ENCODE measurements at regions not wholly inside any gene's neighbourhood (a gene's known extent, or its start where the extent isn't known, plus 50 kb on each side); places are given as distances from the start of the nearest gene placed in this dataset.

DNA sequence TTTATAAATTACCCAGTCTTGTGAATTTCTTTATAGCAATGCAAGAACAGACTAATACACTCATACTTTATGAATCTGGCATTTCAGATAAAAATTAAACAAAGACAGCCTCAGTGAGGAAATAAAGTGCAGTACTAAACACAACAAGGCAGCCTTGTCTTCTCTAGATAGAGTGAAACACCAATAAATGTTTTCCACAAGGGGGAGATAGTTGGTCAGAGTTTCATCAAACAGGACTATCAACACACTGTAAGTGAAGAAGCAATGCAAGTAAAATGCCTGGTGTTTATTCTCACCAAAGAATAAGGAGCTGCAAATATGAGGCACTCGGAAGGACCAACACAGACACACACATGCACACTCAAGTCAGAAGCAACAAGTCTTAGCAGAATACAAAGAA lies 62.8 kb downstream of the FAM9B start:
- Histone ChIP-seq H3K9ac (ENCODE audit: low read length) (no peak overlapping the region), H3K9me3 (ENCODE audit: control insufficient read depth, low read length) (no peaks in the 10 kb centered on the region), H3K4me1 (ENCODE audit: control insufficient read depth, insufficient read depth, low read length) (no peaks in the 10 kb centered on the region), H3K27me3 (replicated peaks; ENCODE audit: control insufficient read depth, insufficient read depth, low read length) (no peaks in the 10 kb centered on the region), H3K4me3 (ENCODE audit: low read length) (no peak overlapping the region), H3K36me3 (ENCODE audit: control insufficient read depth, insufficient read depth, low read length, severe bottlenecking) (no peaks in the 10 kb centered on the region)
- DNase-seq (ENCODE audit: low read depth): peak; percentile 61

DNA sequence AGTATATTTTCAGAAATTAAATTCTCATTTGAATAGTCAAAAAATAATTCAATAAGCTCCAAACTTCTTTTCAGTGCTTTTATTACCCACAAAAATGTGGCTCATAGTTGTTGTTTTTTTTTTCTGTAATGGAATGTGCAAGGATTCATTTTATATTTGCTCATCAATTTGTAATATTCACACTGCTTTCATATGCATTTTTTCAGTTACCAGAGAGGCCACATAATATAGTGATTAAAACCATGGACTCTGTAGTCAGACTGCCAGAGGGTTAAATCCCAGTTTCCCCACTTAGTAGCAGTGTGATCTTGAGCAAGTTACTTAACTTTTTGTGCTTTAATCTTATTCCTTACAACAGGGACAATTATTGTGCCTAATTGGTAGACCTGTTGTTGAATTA lies 64.5 kb downstream of the FAM9B start:
- Histone ChIP-seq H3K9me3 (ENCODE audit: control insufficient read depth, low read length) (peaks cover 4% of the 10 kb centered on the region), H3K27me3 (replicated peaks; ENCODE audit: control insufficient read depth, insufficient read depth, low read length) (no peaks in the 10 kb centered on the region), H3K4me3 (ENCODE audit: low read length) (no peak overlapping the region), H3K9ac (ENCODE audit: low read length) (no peak overlapping the region), H3K36me3 (ENCODE audit: control insufficient read depth, insufficient read depth, low read length, severe bottlenecking) (no peaks in the 10 kb centered on the region), H3K4me1 (ENCODE audit: control insufficient read depth, insufficient read depth, low read length) (no peaks in the 10 kb centered on the region)
- DNase-seq (ENCODE audit: low read depth): peak; percentile 14

DNA sequence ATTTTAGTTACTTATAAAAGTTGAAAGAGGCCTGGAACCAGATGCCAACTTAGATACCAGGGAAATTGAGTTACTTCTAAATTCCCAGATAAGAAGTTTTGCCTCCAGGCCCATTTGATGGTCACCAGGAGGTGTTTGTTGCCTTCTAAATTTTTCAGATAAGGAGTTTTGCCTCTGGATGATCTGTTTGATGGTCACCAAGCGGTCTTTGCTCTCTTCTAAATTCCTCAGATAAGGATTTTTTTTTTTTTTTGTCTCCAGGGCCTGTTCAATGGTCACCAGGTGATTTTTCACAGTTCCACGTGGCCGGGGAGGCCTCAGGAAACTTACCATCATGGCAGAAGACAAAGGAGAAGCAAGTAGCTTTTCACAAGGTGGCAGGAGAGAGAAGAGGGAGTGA lies 66.5 kb downstream of the FAM9B start:
- no peaks in the 10 kb centered on the region for H3K36me3 ChIP-seq (ENCODE audit: control insufficient read depth, insufficient read depth, low read length, severe bottlenecking)
- H3K27me3 ChIP-seq (replicated peaks; ENCODE audit: control insufficient read depth, insufficient read depth, low read length): no peaks in the 10 kb centered on the region
- H3K9me3 ChIP-seq (ENCODE audit: control insufficient read depth, low read length): peaks cover 4% of the 10 kb centered on the region
- H3K9ac ChIP-seq (ENCODE audit: low read length): no peak overlapping the region
- H3K4me3 ChIP-seq (ENCODE audit: low read length): no peak overlapping the region
- DNase-seq (ENCODE audit: low read depth): no peak
- no peaks in the 10 kb centered on the region for H3K4me1 ChIP-seq (ENCODE audit: control insufficient read depth, insufficient read depth, low read length)

DNA sequence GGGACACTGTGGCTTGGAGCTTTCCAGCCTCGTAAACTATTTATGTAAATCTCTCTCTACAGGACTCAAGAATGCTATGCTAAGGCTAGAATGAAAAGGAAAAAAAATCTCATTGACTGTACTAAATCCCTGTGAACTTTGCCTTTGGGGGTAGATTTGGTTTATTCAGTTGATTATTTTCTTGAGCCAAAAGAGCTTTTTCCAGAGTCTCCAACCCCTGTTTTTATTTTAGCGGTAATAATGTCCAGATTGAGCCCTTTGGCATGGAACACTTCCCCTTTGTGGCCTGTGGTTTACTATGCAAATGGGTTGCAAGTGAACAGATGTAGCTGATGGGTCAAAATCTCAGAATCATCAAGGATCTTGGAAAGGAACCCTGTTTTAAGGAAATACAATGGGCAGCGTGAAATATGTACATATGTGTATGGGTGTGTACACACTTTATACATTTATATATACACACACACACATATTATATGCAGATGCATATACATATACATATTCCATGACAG lies 72.9 kb downstream of the FAM9B start:
- H3K9ac ChIP-seq (ENCODE audit: low read length): no peak overlapping the region
- peak; percentile 24 for DNase-seq (ENCODE audit: low read depth)

DNA sequence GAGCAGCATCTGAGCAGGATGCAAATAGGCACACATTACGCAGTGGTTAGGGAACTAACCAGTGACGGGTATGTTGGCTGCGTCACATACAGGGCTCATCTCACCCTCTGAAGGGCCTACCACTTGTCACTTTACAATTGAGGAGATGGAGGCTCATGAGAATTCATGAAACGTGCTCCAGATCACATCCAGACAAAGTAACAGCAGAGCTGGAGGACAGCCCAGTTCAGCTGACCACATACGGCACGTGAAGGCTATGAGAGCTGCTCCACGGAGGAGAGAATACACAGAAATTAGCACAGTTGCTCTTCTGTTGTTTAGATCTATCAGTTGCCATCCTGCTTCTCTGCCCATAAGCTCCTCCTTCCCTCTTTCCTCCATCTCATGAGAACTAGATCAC lies 78.4 kb downstream of the FAM9B start:
- no peak overlapping the region for H3K4me3 ChIP-seq (ENCODE audit: low read length)
- no peaks in the 10 kb centered on the region for H3K4me1 ChIP-seq (ENCODE audit: control insufficient read depth, insufficient read depth, low read length)
- H3K9ac ChIP-seq (ENCODE audit: low read length): no peak overlapping the region
- H3K27me3 ChIP-seq (replicated peaks; ENCODE audit: control insufficient read depth, insufficient read depth, low read length): peaks cover 26% of the 10 kb centered on the region
- no peaks in the 10 kb centered on the region for H3K36me3 ChIP-seq (ENCODE audit: control insufficient read depth, insufficient read depth, low read length, severe bottlenecking)
- no peak for DNase-seq (ENCODE audit: low read depth)
- no peaks in the 10 kb centered on the region for H3K9me3 ChIP-seq (ENCODE audit: control insufficient read depth, low read length)

More for the DNA sequence above, 72.9 kb downstream of the FAM9B start:
- Histone ChIP-seq H3K4me1 (ENCODE audit: control insufficient read depth, insufficient read depth, low read length) (no peaks in the 10 kb centered on the region), H3K27me3 (replicated peaks; ENCODE audit: control insufficient read depth, insufficient read depth, low read length) (peaks cover 7% of the 10 kb centered on the region), H3K4me3 (ENCODE audit: low read length) (no peak overlapping the region), H3K36me3 (ENCODE audit: control insufficient read depth, insufficient read depth, low read length, severe bottlenecking) (no peaks in the 10 kb centered on the region), H3K9me3 (ENCODE audit: control insufficient read depth, low read length) (peaks cover 4% of the 10 kb centered on the region)

DNA sequence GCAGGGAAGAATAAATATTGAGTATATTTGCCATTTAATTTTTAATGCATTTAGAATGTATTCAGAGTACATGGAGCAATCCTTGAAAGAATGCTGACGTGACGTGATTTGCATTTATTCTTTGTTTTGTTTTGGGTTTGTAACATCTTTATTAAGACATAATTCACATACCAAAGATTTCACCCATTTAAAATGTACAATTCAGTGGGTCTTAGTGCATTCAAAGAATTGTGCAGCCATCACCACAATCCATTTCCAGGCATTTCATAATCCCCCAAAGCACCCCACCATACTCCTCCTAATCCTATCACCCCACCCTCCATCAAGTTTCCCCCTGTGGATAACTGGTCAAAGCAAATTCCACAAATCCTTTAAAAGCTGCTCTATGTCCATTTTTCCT lies 87.4 kb downstream of the FAM9B start:
- Histone ChIP-seq H3K9ac (ENCODE audit: low read length) (no peak overlapping the region), H3K9me3 (ENCODE audit: control insufficient read depth, low read length) (peaks cover 5% of the 10 kb centered on the region), H3K27me3 (replicated peaks; ENCODE audit: control insufficient read depth, insufficient read depth, low read length) (peaks cover 11% of the 10 kb centered on the region), H3K4me3 (ENCODE audit: low read length) (no peak overlapping the region), H3K4me1 (ENCODE audit: control insufficient read depth, insufficient read depth, low read length) (no peaks in the 10 kb centered on the region), H3K36me3 (ENCODE audit: control insufficient read depth, insufficient read depth, low read length, severe bottlenecking) (no peaks in the 10 kb centered on the region)
- DNase-seq (ENCODE audit: low read depth): peak; percentile 70

DNA sequence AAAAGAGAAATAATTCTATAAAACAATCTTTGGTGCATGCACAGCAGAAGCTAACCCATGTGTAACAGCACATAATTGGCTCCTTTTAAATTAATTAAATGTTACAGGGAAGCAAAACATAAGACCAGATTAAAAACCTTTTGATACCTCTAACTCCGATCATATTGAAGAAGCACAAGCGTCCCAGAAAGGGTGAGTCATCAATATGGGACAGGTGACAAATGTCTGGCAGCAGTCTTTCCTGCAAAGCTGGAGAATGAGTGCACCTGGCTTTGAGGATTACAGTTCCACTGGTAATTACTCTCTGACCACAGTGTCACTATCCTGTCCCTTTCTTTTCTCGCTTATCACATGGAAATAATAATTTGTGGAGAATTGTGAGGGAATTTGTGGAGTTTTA lies 94.6 kb downstream of the FAM9B start:
- DNase-seq (ENCODE audit: low read depth): no peak
- Histone ChIP-seq H3K4me1 (ENCODE audit: control insufficient read depth, insufficient read depth, low read length) (no peaks in the 10 kb centered on the region), H3K27me3 (replicated peaks; ENCODE audit: control insufficient read depth, insufficient read depth, low read length) (peaks cover 9% of the 10 kb centered on the region), H3K9ac (ENCODE audit: low read length) (no peak overlapping the region), H3K4me3 (ENCODE audit: low read length) (no peak overlapping the region), H3K9me3 (ENCODE audit: control insufficient read depth, low read length) (peaks cover 6% of the 10 kb centered on the region), H3K36me3 (ENCODE audit: control insufficient read depth, insufficient read depth, low read length, severe bottlenecking) (no peaks in the 10 kb centered on the region)

DNA sequence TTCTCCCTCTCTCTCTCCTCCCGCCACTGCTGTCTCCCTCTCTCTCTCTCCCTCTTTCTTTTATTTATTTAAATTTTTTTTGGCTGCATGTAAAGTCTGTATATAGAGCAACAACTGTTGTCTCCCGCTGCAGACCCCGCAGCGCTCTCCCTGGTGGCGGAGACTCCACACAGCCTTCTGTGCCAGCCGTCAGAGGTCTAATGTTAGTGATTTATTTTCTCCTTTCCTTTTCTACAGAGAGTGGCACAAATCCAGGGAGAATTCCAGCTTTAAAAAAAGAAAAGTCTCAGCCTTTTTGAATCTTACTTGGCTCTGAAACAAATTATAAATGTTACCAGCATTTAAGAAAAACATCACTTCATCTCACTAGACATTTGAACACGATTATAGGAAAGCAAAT lies 106.2 kb downstream of the FAM9B start:
- no peak overlapping the region for H3K4me3 ChIP-seq (ENCODE audit: low read length)
- H3K4me1 ChIP-seq (ENCODE audit: control insufficient read depth, insufficient read depth, low read length): no peaks in the 10 kb centered on the region
- DNase-seq (ENCODE audit: low read depth): peak; percentile 20
- H3K9me3 ChIP-seq (ENCODE audit: control insufficient read depth, low read length): no peaks in the 10 kb centered on the region
- H3K9ac ChIP-seq (ENCODE audit: low read length): no peak overlapping the region
- H3K36me3 ChIP-seq (ENCODE audit: control insufficient read depth, insufficient read depth, low read length, severe bottlenecking): no peaks in the 10 kb centered on the region
- H3K27me3 ChIP-seq (replicated peaks; ENCODE audit: control insufficient read depth, insufficient read depth, low read length): peaks cover 11% of the 10 kb centered on the region

DNA sequence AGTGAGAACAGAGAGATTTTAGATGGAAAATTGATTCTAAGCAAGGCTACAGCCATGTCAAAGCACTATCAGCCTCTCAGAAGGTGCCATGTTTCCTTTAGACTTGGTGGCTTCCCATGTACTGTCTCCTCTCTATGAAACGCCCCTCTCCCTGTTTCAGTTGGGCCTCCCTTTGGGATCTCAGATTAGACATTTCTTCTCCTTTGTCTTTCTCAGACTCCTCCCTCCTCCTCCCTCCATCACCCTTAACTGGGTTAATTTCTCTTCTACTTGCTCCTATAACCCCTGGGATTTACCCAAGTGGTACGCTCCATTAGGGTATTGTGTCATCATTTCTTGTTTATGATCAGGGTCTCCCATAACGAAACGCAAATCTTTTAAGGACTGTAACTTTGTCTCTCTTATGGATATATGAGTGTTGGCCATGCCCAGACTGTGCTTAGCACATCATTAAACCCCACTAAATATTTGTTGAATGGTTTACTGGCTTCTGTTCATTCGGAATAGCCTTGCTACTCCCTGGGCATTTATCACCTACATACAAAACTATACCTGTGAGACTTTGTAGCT lies 106.8 kb downstream of the FAM9B start:
- Histone ChIP-seq H3K36me3 (ENCODE audit: control insufficient read depth, insufficient read depth, low read length, severe bottlenecking) (no peaks in the 10 kb centered on the region), H3K27me3 (replicated peaks; ENCODE audit: control insufficient read depth, insufficient read depth, low read length) (peaks cover 11% of the 10 kb centered on the region), H3K4me3 (ENCODE audit: low read length) (no peak overlapping the region), H3K4me1 (ENCODE audit: control insufficient read depth, insufficient read depth, low read length) (no peaks in the 10 kb centered on the region), H3K9ac (ENCODE audit: low read length) (no peak overlapping the region), H3K9me3 (ENCODE audit: control insufficient read depth, low read length) (no peaks in the 10 kb centered on the region)
- DNase-seq (ENCODE audit: low read depth): no peak

DNA sequence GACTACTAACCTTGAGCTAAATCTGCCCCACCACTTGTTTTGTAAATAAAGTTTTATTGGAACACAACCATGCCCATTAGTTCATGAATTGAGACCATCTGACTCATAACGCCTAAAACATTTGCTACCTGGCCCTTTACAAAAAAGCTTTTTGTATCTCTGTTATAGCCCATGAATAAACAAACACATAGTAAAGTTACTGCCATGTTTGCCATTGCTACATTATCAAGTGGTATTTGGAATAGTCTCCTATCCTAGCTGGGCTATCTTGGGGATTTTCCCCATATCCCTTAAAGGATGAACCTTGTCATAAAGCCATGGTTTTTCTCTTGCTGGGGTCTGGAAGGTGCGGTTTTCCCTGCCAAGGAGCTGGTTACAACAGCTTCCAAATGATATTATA lies 112.3 kb downstream of the FAM9B start:
- Histone ChIP-seq H3K27me3 (replicated peaks; ENCODE audit: control insufficient read depth, insufficient read depth, low read length) (peaks cover 10% of the 10 kb centered on the region), H3K4me3 (ENCODE audit: low read length) (no peak overlapping the region), H3K36me3 (ENCODE audit: control insufficient read depth, insufficient read depth, low read length, severe bottlenecking) (no peaks in the 10 kb centered on the region), H3K9ac (ENCODE audit: low read length) (no peak overlapping the region), H3K9me3 (ENCODE audit: control insufficient read depth, low read length) (no peaks in the 10 kb centered on the region), H3K4me1 (ENCODE audit: control insufficient read depth, insufficient read depth, low read length) (no peaks in the 10 kb centered on the region)
- DNase-seq (ENCODE audit: low read depth): no peak

DNA sequence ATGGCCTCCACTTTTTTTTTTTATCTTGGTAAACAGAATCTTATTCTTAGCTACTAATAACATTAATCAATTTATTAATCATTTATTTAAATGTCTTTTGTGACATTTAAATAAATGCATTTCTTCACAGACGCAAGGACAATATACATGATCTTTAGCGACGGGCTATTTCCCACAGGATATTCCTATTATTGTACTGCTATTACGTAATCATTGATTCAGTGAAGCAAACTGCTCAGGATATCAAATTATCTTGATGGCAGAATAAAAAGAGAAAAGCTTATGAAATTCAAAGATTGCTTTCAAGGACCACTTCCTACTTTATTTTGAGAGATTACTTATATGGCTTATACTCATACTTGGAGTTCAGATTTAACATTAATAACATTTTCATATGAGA lies 114.1 kb downstream of the FAM9B start:
- H3K36me3 ChIP-seq (ENCODE audit: control insufficient read depth, insufficient read depth, low read length, severe bottlenecking): no peaks in the 10 kb centered on the region
- DNase-seq (ENCODE audit: low read depth): no peak

DNA sequence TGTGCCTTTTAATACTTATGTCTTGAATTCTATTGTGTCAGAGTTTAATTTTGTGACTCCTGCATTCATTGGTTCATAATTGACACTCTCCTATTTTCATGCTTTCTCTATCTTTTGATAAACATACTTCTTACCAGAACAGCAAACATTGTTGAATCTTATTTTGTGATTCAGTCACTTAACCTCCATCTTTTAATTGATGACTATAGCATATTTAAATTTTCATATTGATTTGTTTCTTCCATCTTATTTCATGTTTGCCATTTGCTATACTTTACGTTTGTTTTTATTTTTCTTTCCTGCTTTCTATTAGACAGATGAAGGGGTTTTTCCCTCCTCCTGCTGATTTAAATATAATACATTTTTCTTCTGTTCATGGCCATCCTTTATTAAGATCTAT lies 115.5 kb upstream of the FAM9A start:
- H3K9ac ChIP-seq (ENCODE audit: low read length): no peak overlapping the region
- H3K27me3 ChIP-seq (replicated peaks; ENCODE audit: control insufficient read depth, insufficient read depth, low read length): peaks cover 10% of the 10 kb centered on the region
- no peaks in the 10 kb centered on the region for H3K36me3 ChIP-seq (ENCODE audit: control insufficient read depth, insufficient read depth, low read length, severe bottlenecking)
- peaks cover 24% of the 10 kb centered on the region for H3K4me1 ChIP-seq (ENCODE audit: control insufficient read depth, insufficient read depth, low read length)
- no peak overlapping the region for H3K4me3 ChIP-seq (ENCODE audit: low read length)
- no peak for DNase-seq (ENCODE audit: low read depth)
- H3K9me3 ChIP-seq (ENCODE audit: control insufficient read depth, low read length): no peaks in the 10 kb centered on the region

More for the DNA sequence above, 114.1 kb downstream of the FAM9B start:
- Histone ChIP-seq H3K9ac (ENCODE audit: low read length) (no peak overlapping the region), H3K27me3 (replicated peaks; ENCODE audit: control insufficient read depth, insufficient read depth, low read length) (peaks cover 10% of the 10 kb centered on the region), H3K4me1 (ENCODE audit: control insufficient read depth, insufficient read depth, low read length) (peaks cover 5% of the 10 kb centered on the region), H3K9me3 (ENCODE audit: control insufficient read depth, low read length) (no peaks in the 10 kb centered on the region), H3K4me3 (ENCODE audit: low read length) (no peak overlapping the region)
